ENCODE measurements at regions not wholly inside any gene's neighbourhood (a gene's known extent, or its start where the extent isn't known, plus 50 kb on each side); places are given as distances from the start of the nearest gene placed in this dataset.

- no peak for TF ChIP-seq TCF12 (IDR thresholded peaks at IDR 0.05)
- TF ChIP-seq EZH2phosphoT487 (IDR thresholded peaks at IDR 0.05; ENCODE audit: borderline replicate concordance, low read depth) = no peak
- no peak for TF ChIP-seq GABPA (IDR thresholded peaks at IDR 0.05; ENCODE audit: low read depth)
- TF ChIP-seq TAF1 (IDR thresholded peaks at IDR 0.05; ENCODE audit: borderline replicate concordance, low read depth, low read length) = no peak
- TF ChIP-seq, protein P1, sequence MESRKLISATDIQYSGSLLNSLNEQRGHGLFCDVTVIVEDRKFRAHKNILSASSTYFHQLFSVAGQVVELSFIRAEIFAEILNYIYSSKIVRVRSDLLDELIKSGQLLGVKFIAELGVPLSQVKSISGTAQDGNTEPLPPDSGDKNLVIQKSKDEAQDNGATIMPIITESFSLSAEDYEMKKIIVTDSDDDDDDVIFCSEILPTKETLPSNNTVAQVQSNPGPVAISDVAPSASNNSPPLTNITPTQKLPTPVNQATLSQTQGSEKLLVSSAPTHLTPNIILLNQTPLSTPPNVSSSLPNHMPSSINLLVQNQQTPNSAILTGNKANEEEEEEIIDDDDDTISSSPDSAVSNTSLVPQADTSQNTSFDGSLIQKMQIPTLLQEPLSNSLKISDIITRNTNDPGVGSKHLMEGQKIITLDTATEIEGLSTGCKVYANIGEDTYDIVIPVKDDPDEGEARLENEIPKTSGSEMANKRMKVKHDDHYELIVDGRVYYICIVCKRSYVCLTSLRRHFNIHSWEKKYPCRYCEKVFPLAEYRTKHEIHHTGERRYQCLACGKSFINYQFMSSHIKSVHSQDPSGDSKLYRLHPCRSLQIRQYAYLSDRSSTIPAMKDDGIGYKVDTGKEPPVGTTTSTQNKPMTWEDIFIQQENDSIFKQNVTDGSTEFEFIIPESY (IDR thresholded peaks at IDR 0.05; ENCODE audit: borderline replicate concordance, low read depth) = no peak
- no peak for TF ChIP-seq RAD21 (IDR thresholded peaks at IDR 0.05; ENCODE audit: low read length)
- TF ChIP-seq, protein P2, sequence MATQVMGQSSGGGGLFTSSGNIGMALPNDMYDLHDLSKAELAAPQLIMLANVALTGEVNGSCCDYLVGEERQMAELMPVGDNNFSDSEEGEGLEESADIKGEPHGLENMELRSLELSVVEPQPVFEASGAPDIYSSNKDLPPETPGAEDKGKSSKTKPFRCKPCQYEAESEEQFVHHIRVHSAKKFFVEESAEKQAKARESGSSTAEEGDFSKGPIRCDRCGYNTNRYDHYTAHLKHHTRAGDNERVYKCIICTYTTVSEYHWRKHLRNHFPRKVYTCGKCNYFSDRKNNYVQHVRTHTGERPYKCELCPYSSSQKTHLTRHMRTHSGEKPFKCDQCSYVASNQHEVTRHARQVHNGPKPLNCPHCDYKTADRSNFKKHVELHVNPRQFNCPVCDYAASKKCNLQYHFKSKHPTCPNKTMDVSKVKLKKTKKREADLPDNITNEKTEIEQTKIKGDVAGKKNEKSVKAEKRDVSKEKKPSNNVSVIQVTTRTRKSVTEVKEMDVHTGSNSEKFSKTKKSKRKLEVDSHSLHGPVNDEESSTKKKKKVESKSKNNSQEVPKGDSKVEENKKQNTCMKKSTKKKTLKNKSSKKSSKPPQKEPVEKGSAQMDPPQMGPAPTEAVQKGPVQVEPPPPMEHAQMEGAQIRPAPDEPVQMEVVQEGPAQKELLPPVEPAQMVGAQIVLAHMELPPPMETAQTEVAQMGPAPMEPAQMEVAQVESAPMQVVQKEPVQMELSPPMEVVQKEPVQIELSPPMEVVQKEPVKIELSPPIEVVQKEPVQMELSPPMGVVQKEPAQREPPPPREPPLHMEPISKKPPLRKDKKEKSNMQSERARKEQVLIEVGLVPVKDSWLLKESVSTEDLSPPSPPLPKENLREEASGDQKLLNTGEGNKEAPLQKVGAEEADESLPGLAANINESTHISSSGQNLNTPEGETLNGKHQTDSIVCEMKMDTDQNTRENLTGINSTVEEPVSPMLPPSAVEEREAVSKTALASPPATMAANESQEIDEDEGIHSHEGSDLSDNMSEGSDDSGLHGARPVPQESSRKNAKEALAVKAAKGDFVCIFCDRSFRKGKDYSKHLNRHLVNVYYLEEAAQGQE (IDR thresholded peaks at IDR 0.05; ENCODE audit: low read depth, low read length) = no peak
- TF ChIP-seq USF2 (IDR thresholded peaks at IDR 0.05; ENCODE audit: borderline replicate concordance, low read depth, low read length) = no peak
- TF ChIP-seq IRF3 (IDR thresholded peaks at IDR 0.05; ENCODE audit: low read depth, low read length) = no peak
- H3K9me3 ChIP-seq = no peaks in the 10 kb centered on the region
- no peak overlapping the region for H3K27ac ChIP-seq (ENCODE audit: low read depth in 2 of 2, low read length in 1 of 2)
- no peaks in the 10 kb centered on the region for H3K79me2 ChIP-seq (ENCODE audit: insufficient read depth)
- H2AFZ ChIP-seq (ENCODE audit: low read depth) = no peak overlapping the region
- H4K20me1 ChIP-seq (ENCODE audit: insufficient read depth) = no peaks in the 10 kb centered on the region
- no peaks in the 10 kb centered on the region; a peak in 1 of 4 replicates for H3K4me1 ChIP-seq (ENCODE audit: control insufficient read depth in 1 of 2, insufficient read depth in 2 of 2, low read depth in 1 of 2, low read length in 1 of 2)
- H3K27me3 ChIP-seq (ENCODE audit: insufficient read depth) = no peaks in the 10 kb centered on the region
- no peaks in the 10 kb centered on the region for H3K9me2 ChIP-seq
- H3K4me2 ChIP-seq = no peak overlapping the region
- 21% methylated on average over 6 of the region's 7 CpGs for WGBS (ENCODE audit: low lambda C conversion rate)
- H3K9ac ChIP-seq = no peak overlapping the region
- DNase-seq = no peak
- ChIA-PET CTCF (no interaction called here), POLR2A (no interaction called here)
- H3K36me3 ChIP-seq (replicated peaks in 1 of 2; ENCODE audit: control insufficient read depth in 1 of 2, insufficient read depth in 2 of 2, low read length in 1 of 2) = no peaks in the 10 kb centered on the region
- H3F3A ChIP-seq (replicated peaks; ENCODE audit: insufficient read depth) = no peaks in the 10 kb centered on the region
- H3K4me3 ChIP-seq (ENCODE audit: low read depth in 2 of 2, low read length in 1 of 2) = no peak overlapping the region
Measured at GRCh38 chr5:173423452-173424117, 95.4 kb upstream of the STC2 start.
